Loucy (cell line): ENCODE measurements at regions not wholly inside any gene's neighbourhood (a gene's known extent, or its start where the extent isn't known, plus 50 kb on each side); places are given as distances from the start of the nearest gene placed in this dataset.

Experiments
- EZH2phosphoT487 ChIP-seq: fragments of 200-600 bp; IDR thresholded peaks from 2 replicates; pipeline ENCODE4 v1.6.1; 2018; ENCODE audit warnings: antibody characterized with exemption, mild to moderate bottlenecking, moderate library complexity, borderline replicate concordance
- TF ChIP-seq, protein P1 (sequence below): fragments of 200-600 bp; sonication (generic); conservative IDR thresholded peaks from 2 replicates; pipeline ENCODE4 v1.5.1; 2014; ENCODE audit warnings: mild to moderate bottlenecking, antibody characterized with exemption, low read length

DNA sequence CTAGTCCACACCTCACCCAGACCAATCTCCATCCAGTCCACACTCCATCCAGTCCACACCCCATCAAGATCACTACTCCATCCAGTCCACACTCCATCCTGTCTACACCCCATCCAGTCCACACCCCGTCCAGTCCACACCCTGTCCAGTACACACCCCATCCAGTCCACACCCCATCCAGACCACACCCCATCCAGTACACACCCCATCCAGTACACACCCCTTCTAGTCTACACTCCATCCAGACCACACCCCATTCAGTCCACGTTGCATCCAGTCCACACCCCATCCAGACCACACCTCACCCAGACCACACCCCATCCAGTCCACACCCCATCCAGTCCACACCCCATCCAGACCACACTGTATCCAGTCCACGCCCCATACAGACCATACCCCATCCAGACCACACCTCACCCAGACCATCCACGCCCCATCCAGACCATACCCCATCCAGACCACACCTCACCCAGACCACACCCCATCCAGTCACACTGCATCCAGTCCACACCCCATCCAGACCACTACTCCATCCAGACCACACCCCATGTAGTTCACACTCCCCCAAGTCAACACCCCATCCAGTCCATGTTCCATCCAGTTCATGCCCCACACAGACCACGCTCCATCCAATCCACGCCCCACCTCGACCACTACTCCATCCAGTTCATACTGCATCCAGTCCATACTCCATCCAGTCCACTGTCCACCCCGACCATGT is 116.6 kb upstream of the RTL1 start:
- TF ChIP-seq, protein P1, sequence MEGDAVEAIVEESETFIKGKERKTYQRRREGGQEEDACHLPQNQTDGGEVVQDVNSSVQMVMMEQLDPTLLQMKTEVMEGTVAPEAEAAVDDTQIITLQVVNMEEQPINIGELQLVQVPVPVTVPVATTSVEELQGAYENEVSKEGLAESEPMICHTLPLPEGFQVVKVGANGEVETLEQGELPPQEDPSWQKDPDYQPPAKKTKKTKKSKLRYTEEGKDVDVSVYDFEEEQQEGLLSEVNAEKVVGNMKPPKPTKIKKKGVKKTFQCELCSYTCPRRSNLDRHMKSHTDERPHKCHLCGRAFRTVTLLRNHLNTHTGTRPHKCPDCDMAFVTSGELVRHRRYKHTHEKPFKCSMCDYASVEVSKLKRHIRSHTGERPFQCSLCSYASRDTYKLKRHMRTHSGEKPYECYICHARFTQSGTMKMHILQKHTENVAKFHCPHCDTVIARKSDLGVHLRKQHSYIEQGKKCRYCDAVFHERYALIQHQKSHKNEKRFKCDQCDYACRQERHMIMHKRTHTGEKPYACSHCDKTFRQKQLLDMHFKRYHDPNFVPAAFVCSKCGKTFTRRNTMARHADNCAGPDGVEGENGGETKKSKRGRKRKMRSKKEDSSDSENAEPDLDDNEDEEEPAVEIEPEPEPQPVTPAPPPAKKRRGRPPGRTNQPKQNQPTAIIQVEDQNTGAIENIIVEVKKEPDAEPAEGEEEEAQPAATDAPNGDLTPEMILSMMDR: no peak
- TF ChIP-seq EZH2phosphoT487: no peak
